Body of pancreas (tissue), 4 donors: ENCODE measurements at regions not wholly inside any gene's neighbourhood (a gene's known extent, or its start where the extent isn't known, plus 50 kb on each side); places are given as distances from the start of the nearest gene placed in this dataset.
"Not testable (repeated sequence)": the region's sequence is repeated elsewhere in the genome, so short reads cannot be mapped to it uniquely, and the experiment has no call there.

Experiments
- ATAC-seq: fragments of 150-250 bp; one replicate; pipeline ENCODE4 v1.9.1; 2016
- DNase-seq, 4 donors: peaks; one replicate each; pipeline ENCODE4 v3.0.0-alpha.2; 2019
- H3K27ac ChIP-seq, 4 donors: fragments of 200-600 bp; sonication (generic); 1 replicate in 3 of 4; 2 replicates in 1 of 4; pipeline versions ENCODE4 v1.5.1 to v1.6.1; 2016 to 2019; ENCODE audit warnings: mild to moderate bottlenecking in 1 of 4, mixed read lengths in 1 of 4, moderate library complexity in 1 of 4
- H3K27me3 ChIP-seq, 2 donors: fragments of 200-600 bp; sonication (generic); one replicate each; pipeline ENCODE4 v1.6.0; 2016; ENCODE audit warnings: mild to moderate bottlenecking in 1 of 2
- H3K36me3 ChIP-seq, 2 donors: fragments of 200-600 bp; sonication (generic); replicated peaks in 1 of 2; 2 replicates each; pipeline ENCODE4 v1.5.1; 2016; ENCODE audit warnings: low read depth in 2 of 2; ENCODE audit not compliant: insufficient read depth in 1 of 2
- H3K4me1 ChIP-seq: fragments of 200-600 bp; sonication (generic); one replicate; pipeline ENCODE4 v1.6.0; 2016
- H3K4me3 ChIP-seq, 2 donors: fragments of 200-600 bp; sonication (generic); 1 replicate in 1 of 2; 2 replicates in 1 of 2; pipeline ENCODE4 v1.5.1; 2016 to 2019
- H3K9me3 ChIP-seq, 3 donors: fragments of 200-600 bp; sonication (generic); 1 replicate in 2 of 3; 2 replicates in 1 of 3; pipeline ENCODE4 v1.5.1; 2016
- CTCF ChIP-seq, 7 experiments: fragments of 450-650 bp in 4 of 7; fragments of 200-600 bp in 3 of 7; sonication (generic) in 3 of 7; IDR thresholded peaks; one replicate each; pipeline ENCODE4 v1.5.1; 2016 to 2019; ENCODE audit warnings: antibody characterized with exemption in 7 of 7
- POLR2A ChIP-seq, 3 donors: fragments of 450-650 bp; IDR thresholded peaks; one replicate each; pipeline ENCODE4 v1.6.1; 2016; ENCODE audit warnings: antibody characterized with exemption in 3 of 3, mild to moderate bottlenecking in 2 of 3
- WGBS, 2 donors: methylation state at CpG; one replicate each; pipeline ENCODE4 v1.1.5; 2017; 5-methylcytosine and 5-hydroxymethylcytosine counted together
- intact Hi-C: fragments of 100-400 bp; cut with DNase I; formaldehyde crosslinking; loops from one replicate; pipeline ENCODE4 v1.15.1; 2023

GRCh38 chr4:146051223-146051622, 112.6 kb upstream of the ZNF827 start:
- H3K4me1 ChIP-seq, result no peaks in the 10 kb centered on the region
- DNase-seq, result no peak

GRCh38 chr4:146049802-146050201, 111.2 kb upstream of the ZNF827 start:
- no peak for ATAC-seq

More at GRCh38 chr4:146051223-146051622, 112.6 kb upstream of the ZNF827 start:
- Histone ChIP-seq H3K9me3 (no peaks in the 10 kb centered on the region), H3K4me3 (no peak overlapping the region), H3K27ac (no peak overlapping the region), H3K27me3 (no peaks in the 10 kb centered on the region), H3K36me3 (no peaks in the 10 kb centered on the region)
- ATAC-seq, result no peak
- no peak for TF ChIP-seq POLR2A (IDR thresholded peaks at IDR 0.05)
- TF ChIP-seq CTCF (IDR thresholded peaks at IDR 0.05), result no peak
- intact Hi-C loops, result no loop called here

GRCh38 chr4:146047768-146048167, 109.1 kb upstream of the ZNF827 start:
- H3K27ac ChIP-seq, ATAC-seq, H3K4me1 ChIP-seq, intact Hi-C loops, H3K4me3 ChIP-seq, H3K36me3 ChIP-seq, DNase-seq, H3K9me3 ChIP-seq, H3K27me3 ChIP-seq: not testable (repeated sequence)
- WGBS, 2 donors, result 62 to 72% methylated on average over 7 to 8 of the region's 8 CpGs

More at GRCh38 chr4:146049802-146050201, 111.2 kb upstream of the ZNF827 start:
- TF ChIP-seq CTCF (IDR thresholded peaks at IDR 0.05) (no peak), POLR2A (IDR thresholded peaks at IDR 0.05) (no peak)
- Histone ChIP-seq H3K27me3 (no peaks in the 10 kb centered on the region), H3K36me3 (no peaks in the 10 kb centered on the region), H3K4me1 (no peaks in the 10 kb centered on the region), H3K27ac (no peak overlapping the region), H3K9me3 (no peaks in the 10 kb centered on the region), H3K4me3 (no peak overlapping the region)
- 71 to 77% methylated on average over 4 of the region's 4 CpGs for WGBS, 2 donors
- DNase-seq, result no peak
- intact Hi-C loops, result no loop called here

- ATAC-seq (no peak), DNase-seq (no peak)
- Histone ChIP-seq H3K36me3 (no peaks in the 10 kb centered on the region), H3K27me3 (no peaks in the 10 kb centered on the region), H3K4me3 (no peak overlapping the region), H3K27ac (no peak overlapping the region), H3K4me1 (no peaks in the 10 kb centered on the region), H3K9me3 (no peaks in the 10 kb centered on the region)
- WGBS, 2 donors, result 68 to 71% methylated on average over 3 of the region's 3 CpGs
- intact Hi-C loops, result no loop called here
- TF ChIP-seq CTCF (IDR thresholded peaks at IDR 0.05) (no peak), POLR2A (IDR thresholded peaks at IDR 0.05) (no peak)
Measured at GRCh38 chr4:146041139-146042004, 102.7 kb upstream of the ZNF827 start.

GRCh38 chr4:146040623-146041022, 102.0 kb upstream of the ZNF827 start:
- Histone ChIP-seq H3K9me3 (no peaks in the 10 kb centered on the region), H3K27ac (no peak overlapping the region), H3K27me3 (no peaks in the 10 kb centered on the region), H3K4me1 (no peaks in the 10 kb centered on the region), H3K36me3 (no peaks in the 10 kb centered on the region), H3K4me3 (no peak overlapping the region)
- no peak for ATAC-seq
- DNase-seq, result no peak
- intact Hi-C loops, result no loop called here
- 8 to 13% methylated on average over 1 of the region's 1 CpG for WGBS, 2 donors
- TF ChIP-seq POLR2A (IDR thresholded peaks at IDR 0.05) (no peak), CTCF (IDR thresholded peaks at IDR 0.05) (no peak)
